PC-3 (cell line): ENCODE measurements at regions not wholly inside any gene's neighbourhood (a gene's known extent, or its start where the extent isn't known, plus 50 kb on each side); places are given as distances from the start of the nearest gene placed in this dataset.
A peak's percentile ranks its signal among the peaks of the same experiment; 100 is the strongest.

Experiments used
- CTCF ChIP-seq: fragments of 300-600 bp; sonication (generic); conservative IDR thresholded peaks from 2 replicates; pipeline ENCODE4 v1.5.1; 2017; ENCODE audit warnings: antibody characterized with exemption, low read depth, mild to moderate bottlenecking, low read length
- EZH2 ChIP-seq: fragments of 300-600 bp; sonication (generic); IDR thresholded peaks from one replicate; pipeline ENCODE4 v1.6.1; 2017; ENCODE audit warnings: antibody characterized with exemption, mild to moderate bottlenecking, low read length; ENCODE audit not compliant: unreplicated experiment

GRCh38 chr10:125344573-125345171 is 184.3 kb upstream of the CTBP2 start:
- TF ChIP-seq CTCF (0 out of 2 replicates have a peak, but pooled peaks have one; percentile 21), EZH2 (no peak)
